Fibroblast of skin of abdomen (primary cell): ENCODE measurements at regions not wholly inside any gene's neighbourhood (a gene's known extent, or its start where the extent isn't known, plus 50 kb on each side); places are given as distances from the start of the nearest gene placed in this dataset.
A peak's percentile ranks its signal among the peaks of the same experiment; 100 is the strongest.
"Not testable (repeated sequence)": the region's sequence is repeated elsewhere in the genome, so short reads cannot be mapped to it uniquely, and the experiment has no call there.

Experiments used
- DNase-seq: peaks from one replicate; pipeline ENCODE4 v3.0.0-alpha.2; 2013

DNA sequence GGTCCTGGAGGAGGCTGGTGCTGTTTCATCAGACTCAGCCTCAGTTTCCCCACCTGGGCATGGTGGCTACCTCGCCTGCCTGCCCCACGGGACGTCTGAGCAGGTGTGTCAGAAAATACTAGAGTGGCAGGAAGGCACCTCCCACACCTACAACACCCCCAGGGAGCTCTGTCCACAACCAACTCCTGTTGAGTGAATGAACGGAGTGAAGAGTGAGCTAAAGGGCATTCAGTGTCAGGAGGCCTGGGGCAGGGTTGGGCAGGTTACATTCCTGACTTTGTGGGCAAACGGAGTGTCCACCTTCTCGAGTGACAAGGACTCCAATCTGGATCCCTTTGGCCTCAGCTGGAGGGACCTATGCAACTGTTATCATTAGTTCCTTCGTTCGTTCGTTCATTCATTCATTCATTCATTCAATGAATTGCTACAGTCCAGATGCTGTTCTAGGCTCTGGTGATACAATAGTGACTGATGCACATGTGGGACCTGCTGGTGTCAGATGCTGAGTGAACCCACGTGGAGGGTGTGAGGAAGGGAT, 195.2 kb downstream of the CTTN start:
- no peak for DNase-seq

DNA sequence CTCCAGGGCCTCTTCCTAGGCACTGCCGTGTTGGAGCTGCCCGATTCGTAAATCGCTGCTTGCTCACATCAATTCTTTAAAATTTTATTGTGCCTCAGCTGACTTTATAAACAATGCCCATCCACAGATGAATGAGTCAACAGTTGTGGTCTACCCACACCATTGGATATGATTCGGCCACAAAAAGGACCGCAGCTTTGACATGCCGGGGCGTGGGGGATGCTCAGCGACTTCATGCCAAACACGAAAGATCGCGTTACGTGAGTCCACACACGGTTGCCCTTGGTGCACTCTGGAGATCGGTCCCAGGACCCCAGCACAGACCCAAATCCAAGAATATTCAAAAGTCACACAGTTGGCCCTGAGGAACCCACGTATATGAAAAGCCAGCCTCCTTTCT, 195.7 kb downstream of the CTTN start:
- no peak for DNase-seq

DNA sequence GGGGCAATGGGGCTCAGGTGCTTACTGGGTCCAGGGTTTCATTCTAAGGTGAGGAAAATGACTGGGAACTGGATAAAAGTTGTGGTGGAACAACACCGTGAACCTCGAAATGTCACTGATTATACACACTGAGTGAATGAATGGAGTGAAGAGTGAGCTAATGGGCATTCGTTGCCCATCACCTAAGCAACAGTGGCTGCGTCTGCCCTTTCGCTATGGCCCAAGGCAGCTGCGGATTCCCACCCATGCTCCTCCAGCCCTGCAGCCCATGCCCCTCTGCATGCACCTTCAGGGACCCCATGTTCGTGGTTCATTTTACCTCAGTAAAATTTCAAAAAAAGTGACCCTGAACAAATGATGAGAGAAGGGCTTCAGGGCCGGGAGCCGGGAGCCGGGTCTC, 196.3 kb downstream of the CTTN start:
- DNase-seq: no peak

DNA sequence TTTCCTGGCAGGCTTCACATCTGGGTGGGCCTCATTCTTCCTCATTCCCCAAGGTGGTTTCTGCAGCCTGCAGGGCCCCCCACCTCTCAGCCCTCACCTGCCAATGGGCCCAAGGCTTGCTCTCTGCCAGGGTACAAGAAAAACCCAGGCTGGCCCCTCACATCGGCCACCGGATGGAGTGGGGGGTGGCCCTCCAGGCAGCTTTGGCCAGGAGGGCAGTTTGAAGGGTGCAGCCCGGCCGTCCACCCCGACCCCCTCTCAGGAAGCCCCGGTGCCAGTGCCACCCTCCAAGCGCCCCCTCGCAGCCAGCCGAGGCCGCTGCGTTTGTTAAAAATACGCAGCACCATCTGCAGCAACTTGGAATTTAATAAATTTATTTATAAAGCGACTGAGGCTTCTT, 196.7 kb downstream of the CTTN start:
- no peak for DNase-seq

DNA sequence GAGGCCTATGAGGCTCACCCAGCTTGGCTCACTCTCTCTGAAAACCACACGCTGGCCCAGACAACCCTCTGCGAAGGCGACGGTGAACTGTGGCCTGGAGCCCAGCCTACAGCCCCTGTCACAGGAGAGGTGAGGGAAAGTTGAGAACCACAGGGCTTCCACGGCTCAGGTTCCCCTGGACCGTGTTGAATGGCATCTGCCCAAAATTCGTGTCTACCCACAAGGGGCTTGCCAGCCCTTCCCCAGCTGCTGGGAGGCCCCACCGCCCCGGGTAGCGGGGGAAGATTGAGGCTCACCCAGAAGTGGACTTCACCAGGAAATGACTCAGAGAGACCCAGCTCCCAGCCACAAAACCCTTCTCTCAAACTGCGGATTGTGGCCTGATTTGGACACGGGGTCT, 197.1 kb downstream of the CTTN start:
- DNase-seq: no peak

DNA sequence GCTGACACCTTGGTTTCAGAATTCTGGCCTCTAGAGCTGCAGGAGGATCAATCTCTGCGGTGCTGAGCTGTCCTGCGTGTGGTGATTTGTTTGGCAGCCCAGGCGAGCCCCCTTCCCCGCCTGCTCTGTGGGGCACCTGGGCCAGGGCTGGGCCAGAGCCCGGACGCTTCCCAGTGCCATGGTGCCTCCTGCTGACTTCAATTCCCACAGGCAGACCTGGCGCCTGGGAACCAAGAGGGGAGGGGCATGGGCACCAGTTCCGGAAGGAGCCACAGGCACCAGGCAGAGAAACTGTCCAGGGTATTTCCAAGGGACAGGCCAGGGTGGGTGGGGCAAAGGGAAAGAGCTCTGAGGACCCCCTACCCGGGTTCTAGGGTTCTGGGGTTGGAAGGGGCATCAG, 197.8 kb downstream of the CTTN start:
- no peak for DNase-seq

DNA sequence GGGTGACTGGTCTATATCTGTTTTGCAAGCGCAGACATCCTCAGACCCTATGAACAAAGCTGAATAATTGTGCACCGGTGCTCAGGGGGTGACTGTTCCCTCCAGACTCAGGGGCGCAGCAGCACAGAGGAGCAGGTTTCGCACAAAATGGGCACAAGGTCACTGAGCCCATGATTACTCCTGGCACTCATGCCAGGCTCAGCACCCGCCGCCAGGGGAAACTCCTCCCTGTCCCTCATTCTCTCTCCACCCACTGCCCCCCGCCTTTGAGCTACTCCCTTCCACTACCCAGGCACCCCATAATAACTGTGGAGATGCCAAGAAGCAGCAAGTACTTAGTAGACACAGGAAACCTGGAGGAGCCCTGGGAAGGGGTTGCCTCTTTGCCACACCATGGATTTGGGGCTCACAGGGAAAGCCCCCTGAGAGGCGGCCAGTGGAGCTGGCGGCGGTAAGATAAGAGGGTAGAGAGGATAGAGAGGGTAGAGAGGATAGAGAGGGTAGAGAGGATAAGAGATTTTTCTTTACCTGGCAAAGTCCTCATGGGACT, 198.8 kb downstream of the CTTN start:
- no peak for DNase-seq

DNA sequence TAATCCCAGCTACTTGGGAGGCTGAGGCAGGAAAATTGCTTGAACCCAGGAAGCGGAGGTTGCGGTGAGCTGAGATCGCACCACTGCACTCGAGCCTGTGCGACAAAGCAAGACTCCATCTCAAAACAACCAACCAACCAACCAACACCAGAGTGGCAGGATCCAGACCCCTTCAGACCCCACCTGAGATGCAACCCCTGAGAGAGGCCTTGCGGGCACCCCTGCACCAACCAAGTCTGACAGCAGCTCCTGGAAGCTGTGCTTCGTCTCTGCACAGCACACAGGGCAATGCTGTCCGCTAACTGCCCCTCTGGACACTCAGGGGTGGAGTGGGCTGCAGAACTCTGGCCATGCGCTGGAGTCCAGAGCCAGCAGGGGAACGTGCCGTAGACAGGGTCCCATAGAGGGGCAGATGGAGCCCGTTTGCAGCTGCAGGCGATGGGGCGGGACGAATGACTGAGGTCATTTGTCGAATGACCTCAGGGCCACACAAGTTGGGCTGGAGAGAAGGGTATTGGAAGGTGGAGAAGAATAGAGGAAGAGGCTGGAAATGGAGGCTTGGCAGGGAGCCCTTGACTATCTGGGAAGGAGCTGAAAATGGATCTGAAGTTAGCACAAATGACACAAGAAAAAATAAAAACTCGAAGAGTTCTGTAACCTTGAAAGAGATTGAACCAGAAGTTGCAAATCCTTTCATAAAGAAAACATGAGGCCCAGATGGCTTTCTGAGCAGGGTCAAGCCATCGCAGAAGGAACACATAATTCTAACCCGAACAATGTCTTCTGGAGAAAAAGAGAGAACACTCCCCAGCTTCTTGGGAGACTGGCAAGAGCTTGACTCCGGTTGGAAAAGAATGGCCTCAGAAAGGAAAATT, 199.7 kb downstream of the CTTN start:
- DNase-seq: no peak

DNA sequence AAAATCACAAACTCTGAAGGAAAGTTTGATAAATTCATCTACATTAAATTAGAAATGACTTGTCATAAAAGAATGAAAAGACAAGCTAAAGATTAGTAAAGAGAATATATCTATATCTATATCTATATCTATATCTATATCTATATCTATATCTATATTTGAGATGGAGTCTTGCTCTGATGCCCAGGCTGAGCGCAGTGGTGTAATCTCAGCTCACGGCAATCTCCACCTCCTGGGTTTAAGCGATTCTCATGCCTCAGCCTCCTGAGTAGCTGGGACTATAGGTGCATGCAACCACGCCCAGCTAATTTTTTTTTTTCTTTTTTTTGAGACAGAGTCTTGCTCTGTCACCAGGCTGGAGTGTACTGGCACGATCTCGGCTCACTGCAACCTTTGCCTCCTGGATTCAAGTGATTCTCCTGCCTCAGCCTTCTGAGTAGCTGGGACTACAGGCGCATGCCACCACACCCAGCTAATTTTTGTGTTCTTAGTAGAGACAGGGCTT, 202.6 kb downstream of the CTTN start:
- not testable (repeated sequence) for DNase-seq

DNA sequence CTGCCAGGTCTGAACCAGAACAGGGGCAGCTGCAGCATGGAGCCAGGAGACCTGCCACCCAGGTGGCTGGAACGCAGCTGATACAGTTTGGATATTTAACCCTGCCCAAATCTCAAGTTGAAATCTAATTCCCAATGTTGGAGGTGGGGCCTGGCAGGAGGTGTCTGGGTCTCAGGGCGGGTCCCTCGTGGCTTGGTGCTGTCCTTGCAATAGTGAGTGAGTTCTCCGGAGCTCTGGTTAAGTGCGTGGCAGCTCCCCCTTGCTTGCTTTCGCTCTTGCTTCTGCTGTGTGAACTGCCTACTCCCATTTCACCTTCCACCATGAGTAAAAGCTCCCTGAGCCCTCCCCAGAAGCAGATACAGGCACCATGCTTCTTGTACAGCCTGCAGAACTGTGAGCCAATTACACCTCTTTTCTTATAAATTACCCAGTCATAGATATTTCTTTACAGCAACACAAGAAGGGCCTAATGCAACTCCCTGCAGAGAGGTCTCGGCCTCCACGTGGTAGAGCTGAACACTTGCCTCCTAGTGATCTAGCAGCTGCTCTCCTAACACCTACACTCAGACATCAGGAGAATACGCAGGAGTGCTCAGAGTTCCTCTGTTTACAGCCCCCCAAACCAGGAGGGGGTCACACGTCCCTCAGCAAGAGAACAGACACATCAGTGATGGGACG, 203.7 kb downstream of the CTTN start:
- DNase-seq: no peak

DNA sequence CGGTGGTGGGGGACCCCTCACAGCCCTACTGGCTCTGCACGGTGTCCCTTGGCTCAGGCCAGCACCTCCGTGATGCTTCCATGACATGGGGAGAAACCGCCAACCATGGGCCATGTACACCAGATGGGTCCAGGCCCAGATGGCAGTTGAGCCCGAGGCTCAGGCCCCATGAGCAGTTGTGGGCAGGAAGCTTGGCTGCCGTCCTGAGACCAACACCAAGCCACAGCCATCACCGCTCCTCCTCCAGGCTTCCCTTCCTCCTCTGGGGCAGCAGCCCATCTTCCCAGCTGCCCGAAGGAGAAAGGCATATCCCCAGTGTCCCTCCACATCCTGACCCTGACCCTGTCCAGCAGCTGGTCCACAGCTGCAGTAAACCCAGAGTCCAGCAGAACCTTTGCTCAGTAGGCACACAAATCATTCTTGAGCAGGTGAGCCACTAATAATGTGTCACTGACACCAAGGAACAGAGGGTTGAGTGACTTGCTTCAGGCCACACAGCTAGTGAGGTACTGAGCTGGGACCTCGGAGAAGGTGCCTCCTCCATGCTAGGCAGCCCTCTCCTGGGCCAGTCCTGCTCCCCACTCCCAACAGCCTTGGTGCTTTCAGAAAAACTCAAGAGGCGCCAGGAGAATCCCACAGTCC, 204.9 kb downstream of the CTTN start:
- DNase-seq: no peak

DNA sequence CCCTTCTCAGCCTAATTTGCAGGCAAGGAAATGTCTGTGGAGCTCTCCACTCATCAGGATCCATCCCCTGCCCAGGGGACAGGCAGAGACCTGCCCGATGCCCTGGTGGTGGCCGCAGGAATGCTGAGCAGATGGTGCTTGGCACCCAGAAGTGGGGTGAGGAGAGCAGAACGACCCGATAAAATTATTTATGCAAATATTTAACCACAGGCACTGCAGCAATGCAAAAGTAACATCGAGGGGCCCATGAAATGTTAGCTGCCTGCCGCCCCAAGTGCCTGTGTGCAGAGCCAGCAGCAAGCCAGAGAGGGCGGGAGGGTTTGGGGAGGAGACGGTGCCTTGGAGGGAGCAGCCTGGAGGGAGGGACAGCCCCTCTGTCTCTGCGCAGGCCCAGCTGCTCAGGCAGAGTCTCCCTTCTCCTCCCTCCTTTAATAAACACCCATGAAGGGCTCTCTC, 205.5 kb downstream of the CTTN start:
- no peak for DNase-seq

DNA sequence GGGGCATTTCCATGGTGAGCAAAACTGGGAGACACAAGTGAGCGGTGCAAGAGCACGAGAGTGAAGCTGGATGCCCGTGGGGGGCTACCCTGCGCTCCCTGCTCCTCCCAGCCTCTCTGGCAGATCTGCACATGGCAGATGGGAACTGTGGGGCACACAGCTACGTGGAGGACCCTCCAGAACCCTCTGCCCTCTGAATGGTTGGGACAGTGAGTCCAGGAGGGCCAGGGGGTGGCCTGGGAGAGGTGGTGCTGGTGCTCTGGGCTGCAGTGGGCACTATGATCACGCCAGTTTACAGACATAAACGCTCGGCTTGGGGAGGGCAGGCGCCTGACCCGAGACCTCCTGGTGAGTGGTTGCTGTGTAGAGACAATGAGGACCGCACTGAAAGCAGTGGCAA, 205.9 kb downstream of the CTTN start:
- DNase-seq: no peak

DNA sequence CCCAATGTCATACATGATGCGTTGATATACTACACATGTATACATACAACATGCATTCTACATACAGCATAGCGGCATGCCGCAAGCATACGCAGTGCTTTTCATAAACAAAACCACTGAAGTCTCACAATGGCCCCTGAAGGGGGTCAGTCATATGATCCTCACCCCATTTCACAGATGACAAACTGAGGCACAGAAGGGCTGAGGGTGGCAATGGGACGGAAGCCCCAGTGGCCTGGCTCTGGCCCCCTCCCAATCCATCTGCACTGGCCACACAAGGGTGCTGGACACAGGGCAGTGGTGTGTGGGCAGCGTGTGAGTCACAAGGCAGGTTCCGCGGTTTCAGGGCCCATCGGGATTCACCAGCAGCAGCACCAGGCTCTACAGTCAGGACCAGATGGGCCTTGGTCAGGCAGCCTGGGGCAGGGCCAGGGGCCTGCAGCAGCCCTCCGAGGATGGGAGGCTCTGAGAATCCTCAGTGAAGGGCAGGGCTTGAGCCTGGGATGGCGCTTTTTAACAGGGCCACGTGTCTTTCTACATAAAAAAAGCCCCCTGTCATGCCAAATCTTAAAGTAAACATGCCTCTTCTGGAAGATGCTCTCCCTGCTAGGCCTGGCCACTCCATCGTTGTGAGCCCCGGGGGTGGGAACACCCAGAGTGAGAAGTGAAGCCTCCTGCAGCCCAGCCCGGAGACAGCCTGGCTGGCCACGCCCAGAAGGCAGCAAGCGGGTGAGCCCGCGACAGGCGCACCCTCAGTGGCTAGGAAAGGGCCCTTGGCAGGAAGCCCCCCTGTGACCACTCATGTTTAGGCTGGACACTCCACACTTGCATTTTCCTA, 206.5 kb downstream of the CTTN start:
- no peak for DNase-seq

DNA sequence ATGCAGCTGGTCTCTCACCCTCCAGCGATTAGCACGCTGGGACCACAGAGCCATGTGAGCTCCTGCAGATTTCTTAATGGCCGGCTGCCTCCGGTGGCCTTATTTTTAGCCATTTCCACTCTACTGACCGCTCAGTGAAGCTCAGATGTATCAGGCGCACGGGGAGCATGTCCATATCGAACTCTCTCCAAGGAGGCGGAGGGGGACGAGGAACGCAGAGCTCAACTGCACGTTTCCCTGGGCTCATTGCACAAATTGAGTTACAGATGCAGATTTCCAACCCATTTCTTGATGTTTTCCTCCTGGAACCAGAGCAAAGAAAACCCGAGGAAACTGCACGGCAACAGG, 207.1 kb downstream of the CTTN start:
- no peak for DNase-seq

DNA sequence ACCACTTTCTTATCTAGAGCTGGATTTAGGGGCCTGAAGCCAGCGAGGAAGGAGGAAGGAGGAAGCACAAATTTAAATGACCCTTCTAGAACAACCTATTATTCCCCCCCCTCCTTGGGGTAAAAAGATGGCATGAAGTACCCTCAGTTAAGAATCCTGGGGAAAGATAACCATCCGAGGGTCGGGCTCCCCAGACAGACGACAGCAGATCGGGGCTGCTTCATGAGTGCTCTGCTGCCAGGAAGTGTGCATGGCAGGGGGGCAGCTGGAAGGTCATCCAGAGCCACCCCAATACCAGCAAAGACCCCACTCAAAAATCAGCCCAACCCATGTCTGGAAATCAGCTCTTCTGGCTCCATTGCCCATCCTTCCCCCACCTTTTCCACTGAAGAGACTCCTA, 207.5 kb downstream of the CTTN start:
- DNase-seq: no peak

DNA sequence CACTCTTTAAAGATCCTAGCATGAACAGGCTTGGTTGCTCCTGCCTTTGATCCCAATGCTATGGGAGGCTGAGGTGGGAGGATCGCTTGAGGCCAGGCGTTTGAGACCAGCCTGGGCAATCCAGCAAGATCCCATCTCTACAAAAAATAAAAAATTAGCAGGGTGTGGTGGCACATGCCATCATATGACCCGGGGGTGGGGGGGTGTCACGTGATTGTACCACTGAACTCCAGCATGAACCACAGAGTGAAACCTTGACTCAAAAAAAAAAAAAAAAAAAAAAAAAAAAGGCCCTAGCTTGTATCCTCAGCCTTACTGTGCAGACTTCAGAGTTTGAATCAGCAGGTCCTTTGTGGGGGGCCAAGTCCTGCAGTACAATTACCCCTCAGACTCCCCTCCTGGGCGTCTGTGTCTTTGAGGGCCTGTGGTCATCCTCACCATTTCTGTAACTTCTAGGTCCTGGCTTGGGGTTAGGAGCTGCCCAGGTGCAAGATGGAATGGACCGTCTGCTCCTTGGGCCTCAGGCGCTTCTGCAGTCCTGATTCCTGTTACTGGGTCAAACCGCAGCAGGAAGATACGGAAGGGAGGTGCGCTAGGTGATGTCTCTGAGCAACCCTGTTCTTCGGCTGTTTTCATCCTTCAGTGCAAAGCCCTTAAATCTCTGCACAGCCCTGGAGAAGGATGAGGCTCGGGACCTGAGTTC, 208.1 kb downstream of the CTTN start:
- DNase-seq: no peak

DNA sequence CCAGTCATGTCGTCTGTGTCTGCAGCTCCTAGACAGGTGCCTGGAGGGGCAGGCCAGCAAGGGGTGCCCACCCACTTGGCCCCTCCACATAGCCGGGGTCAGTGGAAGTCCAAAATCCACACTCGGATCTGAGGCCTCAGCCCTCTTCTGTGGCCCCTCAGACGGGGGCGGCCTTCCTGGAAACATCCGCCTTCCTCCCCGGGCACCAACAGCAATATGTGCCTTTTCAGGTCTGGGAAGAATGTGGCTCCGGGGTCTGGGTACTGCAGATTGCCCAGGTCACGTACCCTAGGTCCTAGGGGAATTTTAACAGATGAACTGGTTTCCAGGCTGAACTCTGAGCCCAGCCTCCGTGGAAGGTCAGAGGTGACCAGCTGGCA, 208.6 kb downstream of the CTTN start:
- no peak for DNase-seq

DNA sequence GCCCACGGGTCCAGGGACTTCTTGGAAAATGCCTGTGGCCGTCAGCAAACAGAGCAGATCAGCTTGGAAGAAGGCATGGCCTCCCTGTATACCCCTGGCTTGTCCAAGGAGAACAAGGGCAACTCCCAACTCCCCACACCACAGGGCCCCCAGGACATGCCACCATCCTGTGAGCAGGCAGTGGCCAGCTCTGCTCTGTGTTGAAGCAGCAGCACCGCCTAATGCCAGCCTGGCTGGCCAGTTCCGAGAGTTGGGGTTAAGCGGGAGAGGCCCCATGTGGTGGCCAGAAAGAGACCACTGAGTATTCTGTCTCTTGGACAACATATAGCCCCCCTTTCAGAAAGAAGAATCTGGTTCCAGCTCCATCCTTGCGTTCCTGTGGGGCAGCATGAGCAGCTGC, 209.2 kb downstream of the CTTN start:
- no peak for DNase-seq

DNA sequence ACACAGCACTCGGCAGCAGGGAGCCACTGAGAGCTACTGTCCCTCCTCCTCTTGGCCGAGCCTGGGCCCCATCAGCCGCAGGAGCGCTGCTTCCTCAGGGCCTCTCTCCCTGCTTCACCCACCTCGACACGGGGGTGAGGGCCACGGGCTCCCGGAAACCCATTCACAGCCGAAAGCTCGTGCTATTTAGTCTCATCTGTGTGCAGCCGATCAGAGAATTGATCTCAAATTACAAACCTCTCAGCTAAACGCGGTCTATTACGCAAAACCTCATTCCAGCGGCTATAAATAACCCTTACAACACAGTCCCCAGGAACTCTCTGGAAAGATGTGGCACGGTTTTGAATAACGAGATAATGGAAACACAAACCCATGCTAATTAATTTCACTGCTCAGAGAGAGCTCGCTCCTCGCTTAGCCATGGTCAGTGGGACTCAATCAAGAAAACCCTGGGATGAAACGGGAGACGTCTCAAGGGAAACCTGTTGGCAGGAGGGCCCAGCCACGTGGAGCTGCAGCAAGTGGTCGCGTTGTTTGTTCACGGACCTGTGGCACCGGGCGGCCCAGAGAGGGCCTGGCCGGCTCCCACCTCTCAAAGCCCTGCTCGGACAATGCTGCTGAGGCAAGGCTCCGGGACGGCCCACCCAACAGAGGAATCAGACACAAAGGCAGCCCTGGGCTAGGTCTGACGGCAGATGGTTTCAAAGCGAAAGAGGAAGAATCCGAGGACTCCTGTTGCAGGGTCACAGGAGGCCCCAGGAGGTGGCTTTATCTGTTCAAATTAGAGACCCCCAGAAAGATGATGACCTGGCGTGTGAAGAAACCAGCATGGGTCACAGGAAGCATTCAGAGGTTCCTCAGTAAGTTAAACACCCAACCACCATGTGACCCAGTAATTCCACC, 210.5 kb downstream of the CTTN start:
- peak; percentile 51 for DNase-seq
